ENCODE measurements at regions not wholly inside any gene's neighbourhood (a gene's known extent, or its start where the extent isn't known, plus 50 kb on each side); places are given as distances from the start of the nearest gene placed in this dataset.

- TF ChIP-seq CTCF (IDR thresholded peaks at IDR 0.05 in 2 of 3, conservative IDR thresholded peaks at IDR 0.05 in 1 of 3; ENCODE audit: borderline replicate concordance in 1 of 3, insufficient read depth in 1 of 3, low read depth in 2 of 3, low read length in 2 of 3) (no peak), POLR2A (IDR thresholded peaks at IDR 0.05; ENCODE audit: borderline replicate concordance, extremely low read depth, insufficient read depth, insufficient read length) (no peak), ZNF274 (IDR thresholded peaks at IDR 0.05; ENCODE audit: low read depth, low read length) (no peak), CBX3 (IDR thresholded peaks at IDR 0.05; ENCODE audit: low read depth) (no peak), ZFX (IDR thresholded peaks at IDR 0.05) (no peak), RAD21 (IDR thresholded peaks at IDR 0.05; ENCODE audit: low read depth) (no peak)
Measured at GRCh38 chr1:103247517-103247916, 139.2 kb upstream of the COL11A1 start.

All from HCT116 (cell line).